Kidney epithelial cell (primary cell): ENCODE measurements at regions not wholly inside any gene's neighbourhood (a gene's known extent, or its start where the extent isn't known, plus 50 kb on each side); places are given as distances from the start of the nearest gene placed in this dataset.
"Not testable (repeated sequence)": the region's sequence is repeated elsewhere in the genome, so short reads cannot be mapped to it uniquely, and the experiment has no call there.

Experiments
- DNase-seq: peaks from one replicate; pipeline ENCODE4 v3.0.0-alpha.2; 2010; ENCODE audit warnings: low read depth
- H3K27me3 ChIP-seq: 2 replicates; pipeline ENCODE4 v1.6.0; 2011; ENCODE audit warnings: low read length; ENCODE audit not compliant: control insufficient read depth, insufficient read depth
- H3K36me3 ChIP-seq: 2 replicates; pipeline ENCODE4 v1.5.1; 2011; ENCODE audit warnings: low read length; ENCODE audit not compliant: control insufficient read depth, insufficient read depth
- H3K4me3 ChIP-seq: 2 replicates; pipeline ENCODE4 v1.5.1; 2011; ENCODE audit warnings: low read depth, mild to moderate bottlenecking, control low read depth, low read length
- TF ChIP-seq, protein P1 (sequence below): IDR thresholded peaks from 2 replicates; pipeline ENCODE4 v1.5.1; 2011; ENCODE audit warnings: mild to moderate bottlenecking, moderate library complexity, low read length, control low read depth, inconsistent platforms; ENCODE audit not compliant: insufficient read depth, poor library complexity, severe bottlenecking

DNA sequence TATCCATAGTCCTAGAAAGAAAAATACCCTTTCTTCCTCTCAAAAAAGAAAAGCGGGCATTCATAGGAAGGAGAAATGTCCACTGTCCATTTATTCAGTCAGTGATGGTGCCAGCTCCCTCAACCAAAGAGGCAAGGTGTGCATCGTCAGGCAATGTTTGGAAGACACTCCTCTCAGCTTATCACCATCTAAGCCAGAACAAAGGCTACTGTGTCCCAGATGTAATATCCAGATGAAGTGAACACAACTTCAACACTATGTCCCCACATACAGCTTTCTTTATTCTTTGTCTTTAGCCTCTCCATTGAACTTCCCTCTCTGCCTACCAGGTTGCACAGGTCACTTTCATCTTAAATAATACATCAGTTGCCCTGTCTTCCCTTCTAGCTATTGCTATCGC is 131.4 kb upstream of the RNF32 start:
- no peak for DNase-seq
- Histone ChIP-seq H3K36me3 (no peaks in the 10 kb centered on the region), H3K27me3 (no peaks in the 10 kb centered on the region), H3K4me3 (no peak overlapping the region)
- TF ChIP-seq, protein P1, sequence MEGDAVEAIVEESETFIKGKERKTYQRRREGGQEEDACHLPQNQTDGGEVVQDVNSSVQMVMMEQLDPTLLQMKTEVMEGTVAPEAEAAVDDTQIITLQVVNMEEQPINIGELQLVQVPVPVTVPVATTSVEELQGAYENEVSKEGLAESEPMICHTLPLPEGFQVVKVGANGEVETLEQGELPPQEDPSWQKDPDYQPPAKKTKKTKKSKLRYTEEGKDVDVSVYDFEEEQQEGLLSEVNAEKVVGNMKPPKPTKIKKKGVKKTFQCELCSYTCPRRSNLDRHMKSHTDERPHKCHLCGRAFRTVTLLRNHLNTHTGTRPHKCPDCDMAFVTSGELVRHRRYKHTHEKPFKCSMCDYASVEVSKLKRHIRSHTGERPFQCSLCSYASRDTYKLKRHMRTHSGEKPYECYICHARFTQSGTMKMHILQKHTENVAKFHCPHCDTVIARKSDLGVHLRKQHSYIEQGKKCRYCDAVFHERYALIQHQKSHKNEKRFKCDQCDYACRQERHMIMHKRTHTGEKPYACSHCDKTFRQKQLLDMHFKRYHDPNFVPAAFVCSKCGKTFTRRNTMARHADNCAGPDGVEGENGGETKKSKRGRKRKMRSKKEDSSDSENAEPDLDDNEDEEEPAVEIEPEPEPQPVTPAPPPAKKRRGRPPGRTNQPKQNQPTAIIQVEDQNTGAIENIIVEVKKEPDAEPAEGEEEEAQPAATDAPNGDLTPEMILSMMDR, result no peak

DNA sequence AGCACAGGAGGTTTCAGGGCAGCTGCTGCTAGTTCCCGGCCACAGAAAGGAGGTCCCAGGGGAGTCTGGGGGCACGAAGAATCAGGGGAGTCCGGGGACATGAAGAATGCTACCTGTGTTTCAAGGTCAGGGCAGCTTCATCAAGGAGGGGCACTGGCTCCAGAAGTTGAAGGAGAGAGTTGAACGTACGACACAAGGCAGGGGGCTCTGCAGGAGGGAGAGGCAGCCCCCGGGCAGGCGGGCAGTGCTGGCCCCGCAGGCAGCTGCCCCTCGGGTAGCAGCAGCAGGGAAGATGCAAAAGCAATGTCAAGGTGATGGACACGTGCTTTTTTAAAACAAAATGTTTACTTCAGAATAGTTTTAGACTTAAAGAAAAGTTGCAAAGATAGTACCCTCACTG is 134.7 kb upstream of the RNF32 start:
- no peaks in the 10 kb centered on the region for H3K36me3 ChIP-seq
- no peak for DNase-seq
- no peak overlapping the region for H3K4me3 ChIP-seq
- H3K27me3 ChIP-seq, result no peaks in the 10 kb centered on the region
- TF ChIP-seq, protein P1, result no peak

DNA sequence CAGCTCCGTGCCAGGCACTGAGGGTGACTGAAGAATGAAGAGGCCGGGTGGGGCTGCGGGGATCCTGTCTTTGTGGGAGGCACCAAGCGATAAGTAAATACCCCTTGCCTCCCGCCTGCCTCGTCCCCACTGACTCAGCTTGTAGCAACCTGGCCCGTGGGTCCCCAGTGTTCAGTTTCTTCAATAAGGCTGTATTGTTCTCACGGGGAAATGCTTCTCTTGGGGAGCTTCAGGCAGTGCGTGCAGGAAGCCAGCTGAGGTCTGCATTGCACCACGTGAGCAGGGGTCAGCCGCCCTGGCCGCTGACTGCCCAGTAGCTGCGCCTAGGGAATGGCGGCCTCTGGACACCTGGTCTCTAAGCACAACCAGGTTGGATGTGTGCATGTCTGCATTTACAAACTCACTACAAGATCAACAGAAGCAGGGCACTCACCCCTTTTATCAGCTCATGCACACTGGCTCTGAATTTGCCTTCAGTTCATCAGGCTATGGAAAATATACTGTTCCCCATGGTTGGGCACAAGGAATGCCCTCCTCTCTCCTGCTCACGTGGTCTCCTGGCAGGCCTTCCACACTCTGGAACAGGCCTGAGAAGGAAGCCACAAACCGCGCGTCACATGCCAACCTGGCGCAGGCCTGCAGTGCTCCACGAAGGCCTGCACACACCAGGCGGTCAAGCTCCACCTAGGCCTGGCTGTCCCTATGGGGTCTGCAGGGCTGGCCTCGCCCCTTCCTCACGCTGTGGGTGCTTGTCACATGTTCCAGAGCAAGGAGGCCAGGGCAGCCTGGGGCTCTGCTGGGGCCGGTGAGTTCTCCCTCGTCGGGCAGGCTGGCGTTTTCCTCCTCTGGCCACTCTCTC is 135.7 kb upstream of the RNF32 start:
- Histone ChIP-seq H3K36me3 (no peaks in the 10 kb centered on the region), H3K27me3 (no peaks in the 10 kb centered on the region), H3K4me3 (no peak overlapping the region)
- DNase-seq, result peak; percentile 56
- TF ChIP-seq, protein P1, result no peak

DNA sequence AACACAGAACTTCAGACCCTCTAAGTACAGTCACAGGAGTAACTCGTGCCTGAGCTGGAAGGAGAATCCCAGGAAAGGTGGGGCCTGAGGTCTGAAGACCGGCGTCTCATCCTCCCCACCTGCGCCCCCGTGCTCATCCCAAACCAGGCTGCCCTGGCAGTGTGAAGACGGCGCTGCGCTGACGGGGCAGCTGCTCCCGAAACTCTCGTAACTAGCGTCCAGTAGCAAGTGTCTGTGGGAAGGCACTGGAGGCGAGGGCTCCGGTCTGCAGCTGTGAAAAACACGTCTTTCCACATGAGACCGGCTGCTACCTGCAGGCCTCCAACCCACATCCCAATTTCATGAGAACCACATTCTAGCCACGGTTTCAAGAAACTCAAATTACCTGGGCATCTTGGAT is 136.6 kb upstream of the RNF32 start:
- no peak overlapping the region for H3K4me3 ChIP-seq
- DNase-seq, result no peak
- no peaks in the 10 kb centered on the region for H3K27me3 ChIP-seq
- TF ChIP-seq, protein P1, result no peak
- no peaks in the 10 kb centered on the region for H3K36me3 ChIP-seq

DNA sequence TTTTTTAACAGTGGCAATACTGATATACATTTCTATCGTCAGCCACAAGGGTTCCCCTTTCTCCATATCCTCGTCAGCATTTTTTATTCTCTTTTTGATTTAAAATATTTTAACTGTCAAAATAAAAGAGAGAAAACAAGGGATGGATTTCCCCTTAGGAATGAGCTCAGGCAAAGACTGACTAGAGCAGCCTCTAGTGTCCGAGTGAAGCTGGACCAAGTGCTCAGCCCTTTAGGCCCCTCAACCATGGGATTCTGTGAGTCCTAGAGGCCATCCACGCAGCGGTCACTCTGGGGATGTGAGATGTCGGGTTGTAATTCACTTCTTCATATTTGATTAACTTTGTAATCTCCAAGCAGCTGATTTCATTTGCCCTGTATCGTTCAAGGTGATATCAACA is 137.4 kb upstream of the RNF32 start:
- H3K36me3 ChIP-seq, result no peaks in the 10 kb centered on the region
- no peaks in the 10 kb centered on the region for H3K27me3 ChIP-seq
- TF ChIP-seq, protein P1, result no peak
- H3K4me3 ChIP-seq, result no peak overlapping the region
- DNase-seq, result no peak

DNA sequence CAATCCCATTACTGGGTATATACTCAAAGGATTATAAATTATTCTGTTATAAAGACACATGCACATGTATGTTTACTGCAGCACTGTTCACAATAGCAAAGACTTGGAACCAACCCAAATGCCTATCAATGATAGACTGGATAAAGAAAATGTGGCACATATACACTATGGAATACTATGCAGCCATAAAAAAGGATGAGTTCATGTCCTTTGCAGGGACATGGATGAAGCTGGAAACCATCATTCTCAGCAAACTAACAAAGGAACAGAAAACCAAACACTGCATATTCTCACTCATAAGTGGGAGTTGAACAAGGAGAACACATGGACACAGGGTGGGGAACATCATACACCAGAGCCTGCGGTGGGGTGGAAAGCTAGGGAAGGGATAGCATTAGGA is 138.8 kb upstream of the RNF32 start:
- not testable (repeated sequence) for H3K27me3 ChIP-seq, H3K36me3 ChIP-seq, DNase-seq, H3K4me3 ChIP-seq
